Loucy (cell line): ENCODE measurements at regions not wholly inside any gene's neighbourhood (a gene's known extent, or its start where the extent isn't known, plus 50 kb on each side); places are given as distances from the start of the nearest gene placed in this dataset.

Source experiments
- CTCF ChIP-seq: fragments of 200-600 bp; sonication (generic); conservative IDR thresholded peaks from 2 replicates; pipeline ENCODE4 v1.5.1; 2014; ENCODE audit warnings: mild to moderate bottlenecking, antibody characterized with exemption, low read length
- EZH2phosphoT487 ChIP-seq: fragments of 200-600 bp; IDR thresholded peaks from 2 replicates; pipeline ENCODE4 v1.6.1; 2018; ENCODE audit warnings: antibody characterized with exemption, mild to moderate bottlenecking, moderate library complexity, borderline replicate concordance

GRCh38 chr5:110258460-110259216, 467.8 kb downstream of the TMEM232 start:
- TF ChIP-seq CTCF (no peak), EZH2phosphoT487 (no peak)
